WERI-Rb-1 (cell line): ENCODE measurements at regions not wholly inside any gene's neighbourhood (a gene's known extent, or its start where the extent isn't known, plus 50 kb on each side); places are given as distances from the start of the nearest gene placed in this dataset.

Experiments
- DNase-seq: peaks from one replicate; pipeline ENCODE4 v3.0.0-alpha.2; 2020
- H3K27ac ChIP-seq: fragments of 250-450 bp; sonication (Bioruptor Pico); 2 replicates; pipeline ENCODE4 v1.5.1; 2020; ENCODE audit warnings: mild to moderate bottlenecking, moderate library complexity
- H3K27me3 ChIP-seq: fragments of 250-450 bp; sonication (Bioruptor Pico); 2 replicates; pipeline ENCODE4 v1.5.1; 2021; ENCODE audit warnings: mild to moderate bottlenecking, low read depth, moderate library complexity; ENCODE audit not compliant: insufficient read depth, severe bottlenecking
- H3K36me3 ChIP-seq: fragments of 250-450 bp; sonication (Bioruptor Pico); 2 replicates; pipeline ENCODE4 v1.5.1; 2020; ENCODE audit warnings: mild to moderate bottlenecking, moderate library complexity
- H3K4me3 ChIP-seq: 2 replicates; pipeline ENCODE4 v1.5.1; 2011; ENCODE audit warnings: low read depth, mild to moderate bottlenecking, control low read depth, low read length
- H3K9me3 ChIP-seq: fragments of 250-450 bp; sonication (Bioruptor Pico); 2 replicates; pipeline ENCODE4 v1.5.1; 2021; ENCODE audit warnings: mild to moderate bottlenecking, moderate library complexity; ENCODE audit not compliant: severe bottlenecking
- TF ChIP-seq, protein P1 (sequence below): IDR thresholded peaks from 2 replicates; pipeline ENCODE4 v1.5.1; 2011; ENCODE audit warnings: low read depth, mild to moderate bottlenecking, control low read depth, inconsistent platforms, low read length

GRCh38 chr13:78258304-78258703 lies 339.7 kb upstream of the EDNRB start:
- Histone ChIP-seq H3K27ac (no peak overlapping the region), H3K36me3 (no peaks in the 10 kb centered on the region), H3K4me3 (no peak overlapping the region), H3K27me3 (no peaks in the 10 kb centered on the region), H3K9me3 (no peaks in the 10 kb centered on the region)
- TF ChIP-seq, protein P1, sequence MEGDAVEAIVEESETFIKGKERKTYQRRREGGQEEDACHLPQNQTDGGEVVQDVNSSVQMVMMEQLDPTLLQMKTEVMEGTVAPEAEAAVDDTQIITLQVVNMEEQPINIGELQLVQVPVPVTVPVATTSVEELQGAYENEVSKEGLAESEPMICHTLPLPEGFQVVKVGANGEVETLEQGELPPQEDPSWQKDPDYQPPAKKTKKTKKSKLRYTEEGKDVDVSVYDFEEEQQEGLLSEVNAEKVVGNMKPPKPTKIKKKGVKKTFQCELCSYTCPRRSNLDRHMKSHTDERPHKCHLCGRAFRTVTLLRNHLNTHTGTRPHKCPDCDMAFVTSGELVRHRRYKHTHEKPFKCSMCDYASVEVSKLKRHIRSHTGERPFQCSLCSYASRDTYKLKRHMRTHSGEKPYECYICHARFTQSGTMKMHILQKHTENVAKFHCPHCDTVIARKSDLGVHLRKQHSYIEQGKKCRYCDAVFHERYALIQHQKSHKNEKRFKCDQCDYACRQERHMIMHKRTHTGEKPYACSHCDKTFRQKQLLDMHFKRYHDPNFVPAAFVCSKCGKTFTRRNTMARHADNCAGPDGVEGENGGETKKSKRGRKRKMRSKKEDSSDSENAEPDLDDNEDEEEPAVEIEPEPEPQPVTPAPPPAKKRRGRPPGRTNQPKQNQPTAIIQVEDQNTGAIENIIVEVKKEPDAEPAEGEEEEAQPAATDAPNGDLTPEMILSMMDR = no peak
- DNase-seq = no peak

- TF ChIP-seq, protein P1 = no peak
- Histone ChIP-seq H3K36me3 (no peaks in the 10 kb centered on the region), H3K27me3 (no peaks in the 10 kb centered on the region), H3K9me3 (no peaks in the 10 kb centered on the region), H3K4me3 (no peak overlapping the region), H3K27ac (no peak overlapping the region)
- no peak for DNase-seq
Measured at GRCh38 chr13:78256484-78256883, 337.9 kb upstream of the EDNRB start.

- H3K4me3 ChIP-seq = no peak overlapping the region
- H3K27me3 ChIP-seq = no peaks in the 10 kb centered on the region
- H3K9me3 ChIP-seq = no peaks in the 10 kb centered on the region
- TF ChIP-seq, protein P1 = no peak
- no peak overlapping the region for H3K27ac ChIP-seq
- DNase-seq = no peak
- H3K36me3 ChIP-seq = no peaks in the 10 kb centered on the region
Measured at GRCh38 chr13:78254113-78254512, 335.5 kb upstream of the EDNRB start.

DNA sequence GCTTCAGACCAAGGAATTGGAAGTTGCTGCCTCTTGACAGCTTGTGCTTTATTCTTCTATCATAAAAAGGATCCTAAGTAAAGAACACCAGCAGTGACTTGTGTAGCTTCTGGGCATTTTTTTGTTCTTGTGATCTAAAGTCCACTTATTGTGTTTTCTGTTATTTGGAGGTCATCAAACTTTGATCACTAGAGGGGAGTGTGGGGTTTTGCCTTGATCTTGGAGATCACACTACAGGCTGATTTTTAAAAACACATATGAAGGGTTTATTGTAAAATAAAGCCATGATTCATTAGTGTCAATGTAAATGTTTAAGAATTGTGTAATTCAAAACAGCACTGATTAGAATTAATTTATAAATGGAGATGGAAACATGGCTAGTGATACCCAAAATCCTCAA lies 328.7 kb upstream of the EDNRB start:
- no peak for DNase-seq
- TF ChIP-seq, protein P1 = no peak
- no peaks in the 10 kb centered on the region for H3K36me3 ChIP-seq
- no peaks in the 10 kb centered on the region for H3K9me3 ChIP-seq
- no peak overlapping the region for H3K27ac ChIP-seq
- no peaks in the 10 kb centered on the region for H3K27me3 ChIP-seq
- H3K4me3 ChIP-seq = no peak overlapping the region

DNA sequence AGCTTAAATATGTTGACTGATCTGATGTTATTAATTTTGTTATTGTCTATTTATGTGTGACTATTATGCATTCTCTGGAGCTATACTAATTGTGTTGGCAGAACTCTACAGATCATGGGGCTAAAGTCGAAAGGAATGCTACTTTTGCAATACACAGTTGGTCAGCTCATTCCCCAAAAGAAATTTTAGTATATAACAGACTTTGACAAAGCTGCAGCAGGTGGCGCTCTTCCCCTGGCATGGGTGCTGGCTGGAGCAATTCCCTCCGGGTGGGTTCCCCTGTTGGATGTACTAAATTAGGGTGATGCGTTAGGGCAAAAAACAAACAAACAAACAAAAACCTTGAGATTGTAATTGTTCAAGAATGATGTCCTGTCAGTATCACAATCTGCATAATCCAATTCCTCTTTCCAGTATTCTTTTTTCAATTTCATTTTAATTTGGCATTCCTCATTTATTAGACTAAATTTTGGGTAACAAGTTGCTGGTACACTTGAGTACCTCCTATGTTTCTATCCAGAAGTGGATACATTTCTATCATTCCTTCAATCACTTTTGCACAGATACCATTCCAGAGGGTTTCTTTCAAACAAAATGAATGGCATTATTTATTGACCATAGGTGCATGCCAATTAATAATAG lies 322.8 kb upstream of the EDNRB start:
- H3K36me3 ChIP-seq = no peaks in the 10 kb centered on the region
- TF ChIP-seq, protein P1 = peak; percentile 54
- H3K9me3 ChIP-seq = no peaks in the 10 kb centered on the region
- H3K4me3 ChIP-seq = no peak overlapping the region
- peak; percentile 41 for DNase-seq
- no peaks in the 10 kb centered on the region for H3K27me3 ChIP-seq
- H3K27ac ChIP-seq = no peak overlapping the region

GRCh38 chr13:78239714-78240113 lies 321.1 kb upstream of the EDNRB start:
- Histone ChIP-seq H3K27me3 (no peaks in the 10 kb centered on the region), H3K36me3 (no peaks in the 10 kb centered on the region), H3K4me3 (no peak overlapping the region), H3K27ac (no peak overlapping the region), H3K9me3 (no peaks in the 10 kb centered on the region)
- no peak for DNase-seq
- TF ChIP-seq, protein P1 = no peak
